Neural progenitor cell (in vitro differentiated cells): ENCODE measurements at regions not wholly inside any gene's neighbourhood (a gene's known extent, or its start where the extent isn't known, plus 50 kb on each side); places are given as distances from the start of the nearest gene placed in this dataset.

Experiments used
- DNase-seq: peaks from one replicate; pipeline ENCODE4 v3.0.0-alpha.2; 2016; ENCODE audit warnings: low spot score
- H2AFZ ChIP-seq: fragments of 200-600 bp; sonication (generic); replicated peaks from 2 replicates; pipeline ENCODE4 v1.6.1; 2016; ENCODE audit warnings: antibody characterized with exemption
- H3F3A ChIP-seq: fragments of 200-600 bp; sonication (generic); 2 replicates; pipeline ENCODE4 v1.6.1; 2016; ENCODE audit warnings: antibody characterized with exemption, low read depth
- H3K27ac ChIP-seq: fragments of 200-600 bp; sonication (generic); 2 replicates; pipeline ENCODE4 v1.5.1; 2016; ENCODE audit warnings: mild to moderate bottlenecking
- H3K27me3 ChIP-seq: fragments of 200-600 bp; sonication (generic); 2 replicates; pipeline ENCODE4 v1.6.1; 2016; ENCODE audit warnings: mild to moderate bottlenecking, moderate library complexity
- H3K36me3 ChIP-seq: fragments of 200-600 bp; sonication (generic); 2 replicates; pipeline ENCODE4 v1.5.1; 2016
- H3K4me1 ChIP-seq: fragments of 200-600 bp; sonication (generic); 2 replicates; pipeline ENCODE4 v1.6.1; 2016; ENCODE audit warnings: mixed run types
- H3K4me2 ChIP-seq: fragments of 200-600 bp; sonication (generic); 2 replicates; pipeline ENCODE4 v1.6.1; 2016
- H3K4me3 ChIP-seq: fragments of 200-600 bp; sonication (generic); 2 replicates; pipeline ENCODE4 v1.5.1; 2016
- H3K79me2 ChIP-seq: fragments of 200-600 bp; sonication (generic); 2 replicates; pipeline ENCODE4 v1.6.1; 2016; ENCODE audit warnings: low read depth
- H3K9ac ChIP-seq: fragments of 200-600 bp; sonication (generic); 2 replicates; pipeline ENCODE4 v1.6.1; 2016
- H3K9me3 ChIP-seq: fragments of 200-600 bp; sonication (generic); 2 replicates; pipeline ENCODE4 v1.5.1; 2016; ENCODE audit warnings: low read depth
- H4K20me1 ChIP-seq: fragments of 200-600 bp; sonication (generic); 2 replicates; pipeline ENCODE4 v1.6.1; 2016; ENCODE audit warnings: low read depth
- H3K27ac Mint-ChIP-seq: 3 replicates; pipeline ENCODE4 v1.8.0; 2021; ENCODE audit warnings: mixed read lengths
- H3K27me3 Mint-ChIP-seq: 2 replicates; pipeline ENCODE4 v1.8.0; 2022; ENCODE audit warnings: low read depth, mild to moderate bottlenecking, inconsistent platforms, moderate library complexity, mixed read lengths; ENCODE audit not compliant: insufficient read depth
- H3K36me3 Mint-ChIP-seq: 3 replicates; pipeline ENCODE4 v1.8.0; 2021; ENCODE audit warnings: mixed read lengths
- H3K4me1 Mint-ChIP-seq: 3 replicates; pipeline ENCODE4 v1.8.0; 2021; ENCODE audit warnings: mixed read lengths
- H3K4me3 Mint-ChIP-seq: 3 replicates; pipeline ENCODE4 v1.8.0; 2021; ENCODE audit warnings: mild to moderate bottlenecking, moderate library complexity, mixed read lengths
- H3K9me3 Mint-ChIP-seq: 3 replicates; pipeline ENCODE4 v1.8.0; 2020; ENCODE audit warnings: mixed read lengths
- CTCF ChIP-seq: fragments of 200-600 bp; sonication (generic); IDR thresholded peaks from 2 replicates; pipeline ENCODE4 v1.5.1; 2017; ENCODE audit warnings: antibody characterized with exemption, mild to moderate bottlenecking
- EZH2 ChIP-seq: fragments of 200-600 bp; sonication (generic); IDR thresholded peaks from 2 replicates; pipeline ENCODE4 v1.6.1; 2017; ENCODE audit warnings: antibody characterized with exemption, mild to moderate bottlenecking, moderate library complexity
- EZH2phosphoT487 ChIP-seq: fragments of 200-600 bp; sonication (generic); IDR thresholded peaks from 2 replicates; pipeline ENCODE4 v1.6.1; 2017; ENCODE audit warnings: antibody characterized with exemption

GRCh38 chr9:107211284-107211923 lies 71.7 kb upstream of the RAD23B start:
- no peaks in the 10 kb centered on the region for H3K36me3 Mint-ChIP-seq
- no peaks in the 10 kb centered on the region for H3K4me1 ChIP-seq
- no peaks in the 10 kb centered on the region for H3K9me3 Mint-ChIP-seq
- H3K27ac Mint-ChIP-seq = no peak overlapping the region
- peaks cover 2% of the 10 kb centered on the region for H3K27me3 Mint-ChIP-seq
- H4K20me1 ChIP-seq = no peaks in the 10 kb centered on the region
- no peak overlapping the region for H3K4me3 Mint-ChIP-seq
- H3K9ac ChIP-seq = no peak overlapping the region
- no peak overlapping the region for H3K4me2 ChIP-seq
- H3F3A ChIP-seq = no peaks in the 10 kb centered on the region
- H2AFZ ChIP-seq = no peak overlapping the region
- H3K27ac ChIP-seq = no peak overlapping the region
- TF ChIP-seq CTCF = no peak
- no peak for TF ChIP-seq EZH2
- TF ChIP-seq EZH2phosphoT487 = no peak
- no peaks in the 10 kb centered on the region for H3K27me3 ChIP-seq
- H3K4me1 Mint-ChIP-seq = peaks cover 7% of the 10 kb centered on the region
- no peaks in the 10 kb centered on the region for H3K9me3 ChIP-seq
- no peaks in the 10 kb centered on the region for H3K79me2 ChIP-seq
- DNase-seq = no peak
- H3K36me3 ChIP-seq = no peaks in the 10 kb centered on the region
- H3K4me3 ChIP-seq = no peak overlapping the region

- H3K4me1 ChIP-seq = no peaks in the 10 kb centered on the region
- Mint-ChIP-seq H3K36me3 (no peaks in the 10 kb centered on the region), H3K27me3 (peaks cover 2% of the 10 kb centered on the region), H3K4me3 (no peak overlapping the region), H3K27ac (no peak overlapping the region), H3K9me3 (no peaks in the 10 kb centered on the region), H3K4me1 (peaks cover 7% of the 10 kb centered on the region)
- H3K4me3 ChIP-seq = no peak overlapping the region
- H3K9ac ChIP-seq = no peak overlapping the region
- no peak overlapping the region for H2AFZ ChIP-seq
- no peak overlapping the region for H3K27ac ChIP-seq
- no peak for DNase-seq
- H3F3A ChIP-seq = no peaks in the 10 kb centered on the region
- no peaks in the 10 kb centered on the region for H3K36me3 ChIP-seq
- no peaks in the 10 kb centered on the region for H3K27me3 ChIP-seq
- no peaks in the 10 kb centered on the region for H4K20me1 ChIP-seq
- no peaks in the 10 kb centered on the region for H3K79me2 ChIP-seq
- TF ChIP-seq EZH2phosphoT487 (no peak), EZH2 (no peak), CTCF (no peak)
- no peaks in the 10 kb centered on the region for H3K9me3 ChIP-seq
- H3K4me2 ChIP-seq = no peak overlapping the region
Measured at GRCh38 chr9:107212613-107213012, 70.5 kb upstream of the RAD23B start.

- H3K79me2 ChIP-seq = no peaks in the 10 kb centered on the region
- no peaks in the 10 kb centered on the region for H3K4me1 ChIP-seq
- H4K20me1 ChIP-seq = no peaks in the 10 kb centered on the region
- TF ChIP-seq EZH2 = no peak
- no peak for TF ChIP-seq CTCF
- Mint-ChIP-seq H3K27ac (no peak overlapping the region), H3K4me1 (peaks cover 6% of the 10 kb centered on the region), H3K9me3 (no peaks in the 10 kb centered on the region), H3K4me3 (no peak overlapping the region), H3K27me3 (peaks cover 2% of the 10 kb centered on the region), H3K36me3 (no peaks in the 10 kb centered on the region)
- no peak overlapping the region for H3K27ac ChIP-seq
- H3K9ac ChIP-seq = no peak overlapping the region
- no peak overlapping the region for H3K4me3 ChIP-seq
- DNase-seq = no peak
- H3K4me2 ChIP-seq = no peak overlapping the region
- H3K36me3 ChIP-seq = no peaks in the 10 kb centered on the region
- H3K9me3 ChIP-seq = no peaks in the 10 kb centered on the region
- no peaks in the 10 kb centered on the region for H3F3A ChIP-seq
- no peak overlapping the region for H2AFZ ChIP-seq
- H3K27me3 ChIP-seq = no peaks in the 10 kb centered on the region
Measured at GRCh38 chr9:107213080-107213479, 70.0 kb upstream of the RAD23B start.
